ENCODE measurements at regions not wholly inside any gene's neighbourhood (a gene's known extent, or its start where the extent isn't known, plus 50 kb on each side); places are given as distances from the start of the nearest gene placed in this dataset.
"Not testable (repeated sequence)": the region's sequence is repeated elsewhere in the genome, so short reads cannot be mapped to it uniquely, and the experiment has no call there.

DNA sequence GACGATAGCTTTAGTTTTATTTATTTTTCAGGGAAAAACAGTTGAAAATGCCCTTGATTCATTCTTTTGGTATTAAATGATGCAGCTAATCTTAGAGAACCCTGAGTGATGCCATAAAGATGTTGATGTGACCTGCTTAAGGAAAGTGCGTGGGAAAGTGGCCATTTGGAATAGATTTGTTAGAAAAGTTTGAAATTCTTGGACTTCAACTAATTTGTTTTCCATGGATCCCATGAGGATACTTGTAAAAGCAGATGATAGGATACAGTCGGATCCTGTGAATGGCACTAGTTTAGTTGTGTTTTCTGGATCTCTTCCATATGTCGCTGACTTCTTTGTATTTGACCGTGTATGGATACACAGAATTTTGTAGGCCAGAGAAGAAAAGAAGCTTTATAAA lies 69.0 kb downstream of the SEPTIN7 start:
- Histone ChIP-seq H3K9me3 (no peaks in the 10 kb centered on the region), H3K27me3 (no peaks in the 10 kb centered on the region), H3K36me3 (peaks cover 11% of the 10 kb centered on the region), H3K4me1 (peaks cover 4% of the 10 kb centered on the region; the same call in 1 of the 2 replicates), H3K4me3 (ENCODE audit: low read depth, low read length) (no peak overlapping the region)
- DNase-seq: no peak
- TF ChIP-seq, protein P1, sequence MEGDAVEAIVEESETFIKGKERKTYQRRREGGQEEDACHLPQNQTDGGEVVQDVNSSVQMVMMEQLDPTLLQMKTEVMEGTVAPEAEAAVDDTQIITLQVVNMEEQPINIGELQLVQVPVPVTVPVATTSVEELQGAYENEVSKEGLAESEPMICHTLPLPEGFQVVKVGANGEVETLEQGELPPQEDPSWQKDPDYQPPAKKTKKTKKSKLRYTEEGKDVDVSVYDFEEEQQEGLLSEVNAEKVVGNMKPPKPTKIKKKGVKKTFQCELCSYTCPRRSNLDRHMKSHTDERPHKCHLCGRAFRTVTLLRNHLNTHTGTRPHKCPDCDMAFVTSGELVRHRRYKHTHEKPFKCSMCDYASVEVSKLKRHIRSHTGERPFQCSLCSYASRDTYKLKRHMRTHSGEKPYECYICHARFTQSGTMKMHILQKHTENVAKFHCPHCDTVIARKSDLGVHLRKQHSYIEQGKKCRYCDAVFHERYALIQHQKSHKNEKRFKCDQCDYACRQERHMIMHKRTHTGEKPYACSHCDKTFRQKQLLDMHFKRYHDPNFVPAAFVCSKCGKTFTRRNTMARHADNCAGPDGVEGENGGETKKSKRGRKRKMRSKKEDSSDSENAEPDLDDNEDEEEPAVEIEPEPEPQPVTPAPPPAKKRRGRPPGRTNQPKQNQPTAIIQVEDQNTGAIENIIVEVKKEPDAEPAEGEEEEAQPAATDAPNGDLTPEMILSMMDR (IDR thresholded peaks at IDR 0.05; ENCODE audit: low read depth, low read length): no peak

DNA sequence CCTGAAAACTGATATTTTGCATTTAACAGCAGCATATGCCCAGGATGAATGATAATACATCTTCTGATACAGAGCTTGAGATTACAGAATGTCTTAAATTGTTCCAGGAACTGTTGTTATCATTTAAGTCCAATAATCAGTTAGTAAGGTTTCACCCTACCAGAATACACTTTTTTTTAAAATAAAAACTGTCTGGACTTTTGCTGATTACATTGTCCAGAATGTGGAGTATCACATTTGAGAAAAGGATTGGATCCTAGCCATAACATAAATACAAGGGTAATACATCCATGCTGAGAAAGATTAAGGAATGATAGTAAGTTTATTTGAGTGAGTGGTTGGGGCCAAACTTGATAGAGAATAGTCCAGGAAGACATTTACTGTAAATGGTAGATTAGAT lies 71.0 kb downstream of the SEPTIN7 start:
- Histone ChIP-seq H3K27me3 (no peaks in the 10 kb centered on the region), H3K4me3 (ENCODE audit: low read depth, low read length) (no peak overlapping the region), H3K9me3 (no peaks in the 10 kb centered on the region), H3K4me1 (peaks cover 4% of the 10 kb centered on the region; the same call in 1 of the 2 replicates), H3K36me3 (peaks cover 6% of the 10 kb centered on the region)
- DNase-seq: no peak
- TF ChIP-seq, protein P1 (IDR thresholded peaks at IDR 0.05; ENCODE audit: low read depth, low read length): no peak

DNA sequence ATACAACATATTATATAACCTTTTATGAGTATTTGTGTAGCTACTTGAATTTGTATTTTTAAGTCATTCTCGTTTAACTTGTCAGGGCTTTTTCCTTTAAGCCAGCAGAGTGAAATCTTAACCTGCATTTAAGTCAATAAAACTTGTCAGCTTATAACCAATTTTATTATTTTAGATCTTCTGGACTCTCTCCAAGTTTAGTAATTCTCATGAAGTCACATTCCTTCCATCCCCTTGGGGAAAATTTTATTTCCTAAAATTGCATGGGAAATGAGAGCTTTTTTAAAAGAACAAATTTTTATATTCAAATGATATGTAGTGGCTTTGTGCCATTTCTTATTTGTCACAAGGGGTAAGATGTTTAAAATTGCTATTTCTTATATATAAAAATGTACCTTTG lies 74.0 kb downstream of the SEPTIN7 start:
- TF ChIP-seq, protein P1 (IDR thresholded peaks at IDR 0.05; ENCODE audit: low read depth, low read length): no peak
- H3K36me3 ChIP-seq: peaks cover 3% of the 10 kb centered on the region
- no peak overlapping the region for H3K4me3 ChIP-seq (ENCODE audit: low read depth, low read length)
- peaks cover 4% of the 10 kb centered on the region; the same call in 1 of the 2 replicates for H3K4me1 ChIP-seq
- DNase-seq: no peak
- H3K9me3 ChIP-seq: no peaks in the 10 kb centered on the region
- H3K27me3 ChIP-seq: no peaks in the 10 kb centered on the region

DNA sequence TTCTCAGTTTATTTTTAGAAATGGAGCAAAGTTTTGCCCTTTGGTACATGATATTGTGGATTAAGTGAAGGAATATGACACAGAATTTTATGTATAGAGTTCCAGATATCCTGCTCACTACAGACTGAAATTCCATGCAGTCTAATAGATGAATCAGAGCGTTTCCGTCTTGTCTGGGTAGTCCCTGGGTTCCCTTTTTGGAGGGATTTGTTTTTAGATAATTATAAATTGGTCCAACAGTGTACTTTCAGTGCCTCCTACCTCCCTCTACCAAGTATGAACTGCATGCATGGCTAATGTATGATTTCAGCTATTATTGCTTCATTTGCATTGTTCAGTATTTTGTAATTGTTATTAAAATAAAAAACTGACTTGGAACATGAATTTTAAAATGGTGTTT lies 74.4 kb downstream of the SEPTIN7 start:
- Histone ChIP-seq H3K36me3 (peaks cover 3% of the 10 kb centered on the region), H3K4me1 (peaks cover 4% of the 10 kb centered on the region; the same call in 1 of the 2 replicates), H3K9me3 (no peaks in the 10 kb centered on the region), H3K27me3 (no peaks in the 10 kb centered on the region), H3K4me3 (ENCODE audit: low read depth, low read length) (no peak overlapping the region)
- TF ChIP-seq, protein P1 (IDR thresholded peaks at IDR 0.05; ENCODE audit: low read depth, low read length): no peak
- DNase-seq: no peak

DNA sequence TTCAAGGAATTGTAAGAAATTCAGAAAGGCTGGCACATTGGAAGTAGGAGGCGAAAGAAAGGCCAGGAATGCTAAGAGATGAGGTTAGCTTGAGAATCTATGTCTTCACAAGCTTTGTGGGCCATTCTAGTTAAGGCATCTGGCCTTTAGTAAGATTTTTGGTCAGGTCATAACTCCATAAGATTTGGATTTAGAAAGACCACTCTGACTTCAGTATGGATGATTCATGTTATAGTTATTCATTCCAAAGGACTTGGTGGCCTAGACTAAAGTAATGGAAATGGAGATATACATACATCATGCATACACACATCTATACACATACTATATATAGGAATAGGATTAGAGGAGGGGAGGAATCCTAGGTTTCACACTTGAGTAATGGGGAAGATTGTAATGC lies 77.5 kb downstream of the SEPTIN7 start:
- Histone ChIP-seq H3K4me3 (ENCODE audit: low read depth, low read length) (no peak overlapping the region), H3K9me3 (no peaks in the 10 kb centered on the region), H3K36me3 (peaks cover 4% of the 10 kb centered on the region), H3K4me1 (no peaks in the 10 kb centered on the region), H3K27me3 (no peaks in the 10 kb centered on the region)
- TF ChIP-seq, protein P1 (IDR thresholded peaks at IDR 0.05; ENCODE audit: low read depth, low read length): no peak
- no peak for DNase-seq

DNA sequence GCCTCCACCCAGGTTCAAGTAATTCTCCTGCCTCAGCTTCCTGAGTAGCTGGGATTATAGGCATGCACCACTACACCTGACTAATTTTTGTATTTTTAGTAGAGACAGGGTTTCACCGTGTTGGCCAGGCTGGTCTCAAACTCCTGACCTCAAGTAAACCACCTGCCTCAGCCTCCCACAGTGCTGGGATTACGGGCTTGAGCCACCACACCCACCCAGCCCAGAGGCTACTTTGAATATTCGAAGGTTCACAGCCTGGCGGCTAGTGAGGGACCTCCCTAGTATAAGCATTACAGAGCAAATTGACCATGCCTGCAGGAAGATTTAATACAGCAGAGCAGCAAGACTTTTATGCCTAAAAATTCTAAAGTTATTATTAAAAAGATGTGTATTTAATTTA lies 86.6 kb downstream of the SEPTIN7 start:
- H3K9me3 ChIP-seq, H3K36me3 ChIP-seq: not testable (repeated sequence)

DNA sequence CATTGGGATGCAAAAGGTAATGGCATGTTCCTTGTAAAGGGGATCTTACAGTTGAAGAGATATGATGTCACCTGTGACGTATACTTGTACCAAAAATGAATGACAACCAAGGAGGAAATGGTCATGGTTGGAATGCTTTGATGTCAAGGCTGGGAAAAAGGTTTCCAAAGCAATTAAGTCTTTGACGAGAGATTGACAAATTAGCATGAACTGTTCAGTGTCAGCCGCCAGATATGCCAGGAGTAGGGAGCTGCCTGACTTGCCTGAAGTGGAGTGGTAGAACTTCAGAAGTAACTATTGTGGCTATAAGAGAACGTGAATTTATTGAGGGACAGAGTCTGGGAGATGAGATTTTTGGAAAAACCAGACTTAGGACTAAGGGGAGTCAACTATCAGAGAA lies 88.1 kb downstream of the SEPTIN7 start:
- TF ChIP-seq, protein P1 (IDR thresholded peaks at IDR 0.05; ENCODE audit: low read depth, low read length): no peak
- H3K36me3 ChIP-seq: no peaks in the 10 kb centered on the region; the same call in none of the 2 replicates
- no peak overlapping the region for H3K4me3 ChIP-seq (ENCODE audit: low read depth, low read length)
- no peak for DNase-seq
- H3K4me1 ChIP-seq: no peaks in the 10 kb centered on the region
- H3K9me3 ChIP-seq: no peaks in the 10 kb centered on the region
- H3K27me3 ChIP-seq: no peaks in the 10 kb centered on the region

More for the DNA sequence above, 86.6 kb downstream of the SEPTIN7 start:
- not testable (repeated sequence) for H3K27me3 ChIP-seq; DNase-seq; H3K4me3 ChIP-seq (ENCODE audit: low read depth, low read length); H3K4me1 ChIP-seq

All from BE2C (cell line).